GM18868 (cell line): ENCODE measurements at regions not wholly inside any gene's neighbourhood (a gene's known extent, or its start where the extent isn't known, plus 50 kb on each side); places are given as distances from the start of the nearest gene placed in this dataset.
"Not testable (repeated sequence)": the region's sequence is repeated elsewhere in the genome, so short reads cannot be mapped to it uniquely, and the experiment has no call there.

ENCODE experiments used
- ATAC-seq: cut with Tn5 transposase; IDR thresholded peaks from one replicate; pipeline ENCODE4 v1.9.1; 2021; ENCODE audit warnings: mild to moderate bottlenecking, moderate library complexity; ENCODE audit not compliant: unreplicated experiment

DNA sequence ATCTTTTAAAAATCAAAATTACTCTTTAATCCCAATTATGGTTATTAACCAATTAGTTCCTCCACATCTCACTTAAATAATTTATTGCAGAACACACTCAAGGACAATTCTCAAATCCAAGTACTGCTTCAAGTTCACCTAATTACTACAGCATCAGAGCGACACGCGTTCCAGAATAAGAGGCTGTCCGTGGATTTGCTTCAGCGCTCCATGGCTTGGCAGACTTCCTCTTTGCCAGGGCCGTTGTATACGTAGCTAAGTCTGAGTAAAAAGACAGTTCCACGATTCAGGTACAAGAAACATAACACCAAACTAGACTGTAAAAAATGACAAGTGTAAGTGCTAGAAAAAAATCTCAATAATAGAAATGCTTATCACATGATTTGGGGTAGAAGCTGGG lies 153.2 kb upstream of the MYT1L start:
- no peak for ATAC-seq

- ATAC-seq: no peak
Observed at GRCh38 chr2:2482851-2483250, 151.8 kb upstream of the MYT1L start.

- ATAC-seq: no peak
Observed at GRCh38 chr2:2472881-2473280, 141.8 kb upstream of the MYT1L start.

GRCh38 chr2:2472044-2472443 lies 141.0 kb upstream of the MYT1L start:
- no peak for ATAC-seq

- no peak for ATAC-seq
Observed at GRCh38 chr2:2466534-2466933, 135.5 kb upstream of the MYT1L start.

DNA sequence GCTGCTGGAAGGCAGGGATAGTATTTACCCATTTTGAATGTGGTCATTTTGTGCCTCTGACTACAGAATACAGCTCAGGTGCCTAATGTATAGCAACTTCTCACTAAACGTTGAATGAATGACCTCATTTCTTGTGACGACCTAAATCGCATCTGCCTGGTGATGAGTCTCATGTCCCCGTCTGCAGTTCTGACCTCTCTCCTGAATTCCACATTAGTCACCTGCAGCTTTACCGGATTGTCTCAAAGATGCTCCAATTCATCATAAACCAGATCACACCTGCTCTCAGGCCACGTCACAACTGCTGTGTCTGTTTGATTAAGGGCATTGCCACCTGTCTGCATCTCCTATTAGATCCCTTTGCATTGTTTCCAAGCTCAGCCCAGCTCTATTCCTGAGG lies 133.6 kb upstream of the MYT1L start:
- no peak for ATAC-seq

DNA sequence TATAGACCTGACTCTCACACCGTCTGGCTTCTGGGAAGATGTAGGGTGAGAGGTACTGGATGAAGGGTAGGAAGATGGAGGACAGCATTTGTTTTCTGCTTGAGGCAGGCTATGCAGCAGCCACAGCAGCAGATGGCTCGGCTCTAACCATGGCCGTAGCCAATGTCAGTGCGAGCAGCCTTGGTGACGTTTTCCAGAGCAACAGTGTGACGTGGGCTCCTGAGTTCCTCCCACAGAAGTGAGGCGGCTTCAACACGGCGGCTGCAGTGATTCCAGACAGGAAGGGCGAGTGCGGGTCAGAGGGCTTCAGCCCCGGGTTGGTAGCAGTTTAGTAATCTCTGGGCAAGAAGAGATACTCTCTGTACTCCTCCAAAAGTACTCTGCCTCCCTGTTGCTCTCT lies 133.0 kb upstream of the MYT1L start:
- no peak for ATAC-seq

DNA sequence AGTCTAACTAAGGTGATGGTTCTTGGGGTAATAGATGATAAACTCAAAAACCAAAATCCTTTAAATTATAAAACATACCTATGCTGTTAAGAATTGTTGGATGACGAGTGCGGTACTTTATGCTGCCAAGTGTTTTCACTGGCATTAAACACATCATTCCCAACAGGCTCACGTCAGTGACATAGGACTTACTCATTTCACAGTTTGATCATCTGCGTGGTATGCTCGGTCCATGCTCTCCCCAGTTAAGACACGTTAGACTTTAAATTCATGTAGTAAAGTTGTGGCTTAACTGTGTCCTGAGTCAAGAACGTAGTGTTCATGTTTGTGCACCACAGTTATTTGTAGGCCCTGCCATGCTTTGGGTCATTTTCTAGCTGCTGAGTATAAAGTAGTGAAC lies 125.6 kb upstream of the MYT1L start:
- no peak for ATAC-seq

DNA sequence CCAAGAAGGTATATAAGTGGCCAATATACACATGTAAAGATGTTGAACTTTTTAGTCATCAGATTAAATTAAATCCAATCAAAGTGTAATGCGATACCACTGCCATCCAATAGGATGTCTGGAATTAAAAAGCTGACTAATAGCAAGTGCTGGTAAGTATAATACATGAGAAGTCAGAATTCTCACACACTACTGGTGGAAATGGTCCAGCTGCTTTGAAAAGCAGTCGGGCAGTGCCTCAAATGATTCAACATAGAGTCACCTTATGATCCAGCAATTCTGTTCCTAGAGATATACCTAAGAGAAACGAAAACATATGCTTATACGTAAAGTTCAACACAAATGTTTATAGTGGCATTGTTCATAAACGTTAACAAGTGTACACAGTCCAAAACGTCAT lies 124.1 kb upstream of the MYT1L start:
- ATAC-seq: no peak

DNA sequence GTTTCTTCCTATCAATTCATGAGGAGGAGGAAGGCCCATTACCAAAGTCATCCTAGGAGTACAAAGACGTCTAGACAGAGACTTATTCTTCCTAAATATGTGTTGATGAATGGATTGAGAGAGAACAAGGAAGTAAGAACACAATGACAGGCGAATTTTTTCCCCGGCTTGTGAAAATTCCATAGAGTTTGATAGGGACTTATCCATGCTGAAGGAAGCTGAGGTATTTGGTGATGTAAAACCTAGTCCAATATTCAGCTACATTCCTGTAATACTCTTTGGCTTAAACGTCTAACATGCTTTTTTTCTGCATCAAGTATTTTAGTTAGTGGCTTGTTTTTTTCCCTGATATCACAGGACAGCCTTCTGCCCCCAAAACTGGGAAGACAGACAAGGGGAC lies 121.9 kb upstream of the MYT1L start:
- no peak for ATAC-seq

DNA sequence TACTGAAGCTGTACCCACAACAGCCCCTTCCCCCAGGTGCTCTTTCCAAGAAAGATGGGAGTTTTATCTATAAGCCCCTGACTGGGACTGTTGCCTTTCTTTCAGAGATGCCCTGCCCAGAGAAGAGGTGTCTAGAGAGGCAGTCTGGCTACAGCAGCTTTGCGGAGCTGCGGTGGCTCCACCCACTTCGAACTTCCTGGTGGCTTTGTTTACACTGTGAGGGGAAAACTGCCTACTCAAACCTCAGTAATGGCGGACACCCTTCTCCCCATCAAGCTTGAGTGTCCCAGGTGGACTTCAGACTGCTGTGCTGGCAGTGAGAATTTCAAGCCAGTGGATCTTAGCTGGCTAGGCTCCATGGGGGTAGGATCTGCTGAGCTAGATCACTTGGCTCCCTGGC lies 120.2 kb upstream of the MYT1L start:
- ATAC-seq: not testable (repeated sequence)

DNA sequence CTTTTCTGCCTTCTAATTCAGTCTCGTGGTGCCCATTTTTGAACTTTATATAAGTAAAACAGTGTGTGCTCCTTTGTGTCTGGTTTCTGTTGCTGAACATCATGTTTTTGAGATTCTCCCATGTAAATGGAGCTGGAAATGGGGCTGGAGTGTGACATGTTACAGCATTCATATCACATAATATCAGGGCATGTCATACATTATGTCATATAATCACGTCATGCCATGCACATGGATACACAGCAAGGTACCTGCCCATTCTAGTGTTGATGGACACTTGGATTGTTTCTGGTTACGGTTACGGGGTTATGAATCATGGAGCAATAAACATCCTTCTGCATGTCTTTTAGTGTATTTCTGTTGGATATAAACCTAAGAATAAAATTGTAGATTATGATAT lies 117.1 kb upstream of the MYT1L start:
- no peak for ATAC-seq

DNA sequence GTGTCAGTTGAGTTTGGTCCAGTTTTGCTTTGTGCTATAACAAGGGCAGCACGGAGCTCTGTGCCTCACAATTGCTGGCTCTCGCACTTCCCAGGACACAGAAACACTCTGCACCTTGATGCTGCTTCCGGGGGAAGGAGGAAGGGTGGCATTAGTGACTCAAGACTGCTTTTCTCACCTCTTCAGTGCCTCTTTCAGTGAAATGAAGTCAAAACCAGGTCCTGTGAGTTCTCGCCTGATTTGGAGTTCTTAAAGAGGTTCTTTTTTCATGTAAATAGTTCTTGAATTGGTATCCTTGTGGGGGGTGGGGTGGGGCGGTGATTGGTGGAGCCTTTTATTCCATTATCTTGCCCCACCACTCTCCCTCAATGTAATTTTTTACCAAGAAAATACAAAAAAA lies 91.5 kb upstream of the MYT1L start:
- ATAC-seq: no peak

GRCh38 chr2:2413525-2413924 lies 82.5 kb upstream of the MYT1L start:
- no peak for ATAC-seq

DNA sequence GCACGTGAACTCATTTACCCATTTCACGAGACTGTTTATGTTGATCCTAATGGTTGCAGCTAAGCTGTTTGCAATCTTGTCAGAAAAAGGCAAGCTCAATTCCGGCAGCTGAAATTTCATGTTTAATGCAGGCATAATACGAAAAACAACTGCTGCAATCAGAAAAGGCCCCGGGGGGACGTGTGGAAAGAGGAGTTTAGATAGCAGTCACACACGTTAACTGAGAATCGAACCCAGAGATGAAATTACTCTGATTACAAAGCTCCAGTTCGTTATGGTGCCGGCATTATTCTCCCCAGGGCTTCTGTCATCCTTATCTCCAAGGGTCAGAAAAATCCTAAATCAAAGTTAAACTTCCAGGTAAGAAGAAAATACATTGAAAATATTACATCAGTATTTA lies 79.9 kb upstream of the MYT1L start:
- no peak for ATAC-seq

DNA sequence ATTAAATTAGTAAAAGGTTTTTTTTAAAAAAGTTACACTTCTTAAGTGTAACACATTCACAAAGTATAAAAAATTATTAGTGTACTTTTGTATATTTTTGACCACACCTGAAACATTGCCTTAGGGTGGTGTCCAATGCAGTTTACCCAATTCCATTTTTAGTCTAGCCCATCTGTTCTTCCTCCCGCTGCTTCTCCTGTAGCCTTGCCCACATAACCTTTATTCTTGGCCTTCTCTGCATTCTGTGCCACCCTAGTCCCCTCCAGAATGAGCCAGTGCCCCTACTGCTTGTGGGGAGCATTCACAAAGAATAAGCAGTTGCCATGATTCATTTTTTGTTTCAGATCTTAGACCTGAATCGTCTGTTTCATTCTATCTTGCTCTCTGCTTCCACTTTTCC lies 78.4 kb upstream of the MYT1L start:
- ATAC-seq: no peak

- no peak for ATAC-seq
Observed at GRCh38 chr2:2405780-2406179, 74.7 kb upstream of the MYT1L start.

DNA sequence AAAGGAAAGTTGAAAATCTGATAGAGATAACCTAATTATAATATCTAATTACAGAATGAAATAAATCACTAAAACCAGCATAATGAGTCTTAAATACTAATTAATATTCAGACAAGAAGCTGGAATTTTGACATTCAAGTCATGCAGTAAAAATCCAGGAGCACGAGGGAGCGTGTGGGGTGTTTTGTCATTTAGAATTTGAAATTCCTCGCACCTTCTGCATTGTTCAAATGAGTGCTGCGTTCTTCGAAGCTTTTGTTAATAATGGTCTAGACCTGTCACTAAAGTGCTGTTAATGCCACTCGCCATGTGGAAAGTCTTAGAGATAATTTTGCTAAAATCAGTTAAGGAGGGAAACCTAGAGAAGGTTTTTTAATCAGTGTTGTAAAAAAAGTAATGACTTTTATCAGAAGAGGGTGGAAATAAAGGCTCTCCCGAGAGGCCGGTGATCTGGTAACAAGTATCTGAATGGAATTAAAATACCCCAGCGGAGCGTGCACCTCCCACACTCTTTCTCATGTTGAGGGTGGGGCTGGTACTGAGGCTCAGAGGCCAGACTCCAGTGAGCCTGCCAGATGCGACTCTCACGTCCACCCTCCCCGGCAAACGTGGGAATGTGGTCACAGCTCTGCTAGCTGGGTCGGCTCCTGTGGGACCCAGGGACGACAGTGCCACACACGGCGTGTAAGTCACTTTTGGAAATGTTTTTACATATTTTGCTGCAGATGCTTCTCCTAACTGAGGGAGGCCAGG lies 69.4 kb upstream of the MYT1L start:
- no peak for ATAC-seq

DNA sequence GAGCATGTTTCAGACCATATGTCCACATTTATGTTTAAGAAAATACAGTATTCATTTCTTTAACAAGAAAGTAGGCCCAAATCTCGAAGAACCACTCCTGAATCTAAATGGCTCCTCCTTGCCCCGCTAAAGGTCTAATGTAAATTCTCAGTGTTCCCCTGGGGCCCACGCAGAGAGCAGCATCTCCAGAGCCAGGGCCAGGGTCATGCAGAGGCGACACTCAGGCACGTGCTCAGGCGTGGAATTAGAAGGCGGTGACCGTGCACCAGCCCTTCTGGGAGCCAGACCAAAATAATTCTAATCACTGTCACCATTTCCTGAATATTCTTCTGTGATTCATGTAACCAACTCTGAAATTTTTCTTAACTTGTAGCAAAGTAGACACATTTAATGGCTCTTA lies 68.3 kb upstream of the MYT1L start:
- no peak for ATAC-seq

- ATAC-seq: no peak
Observed at GRCh38 chr2:2392332-2392731, 61.3 kb upstream of the MYT1L start.

GRCh38 chr2:2389215-2389614 lies 58.1 kb upstream of the MYT1L start:
- no peak for ATAC-seq
